ENCODE measurements at regions not wholly inside any gene's neighbourhood (a gene's known extent, or its start where the extent isn't known, plus 50 kb on each side); places are given as distances from the start of the nearest gene placed in this dataset.

GRCh38 chr1:38763121-38763520, 96.5 kb downstream of the RRAGC start:
- no peak overlapping the region for H2BK15ac ChIP-seq (ENCODE audit: low read depth, low read length)
- H3K23me2 ChIP-seq (ENCODE audit: insufficient read length, low read depth, low read length, poor library complexity, severe bottlenecking) = no peaks in the 10 kb centered on the region
- H3K56ac ChIP-seq (ENCODE audit: insufficient read length, low read depth, low read length) = no peak overlapping the region
- no peaks in the 10 kb centered on the region for H3K27me3 ChIP-seq (ENCODE audit: insufficient read depth, low read length)
- H4K91ac ChIP-seq (ENCODE audit: insufficient read length, low read depth, low read length) = no peak overlapping the region
- H2BK120ac ChIP-seq (ENCODE audit: low read depth, low read length, poor library complexity, severe bottlenecking) = no peak overlapping the region
- TF ChIP-seq CTCF (conservative IDR thresholded peaks at IDR 0.05) = no peak
- no peak overlapping the region for H4K8ac ChIP-seq (replicated peaks; ENCODE audit: insufficient read length, low read depth, low read length)
- no peak overlapping the region for H3K23ac ChIP-seq (ENCODE audit: insufficient read length, low read depth, low read length)
- no peak overlapping the region for H2BK20ac ChIP-seq (ENCODE audit: low read depth, low read length, poor library complexity, severe bottlenecking)
- H4K5ac ChIP-seq (ENCODE audit: insufficient read length, low read depth, low read length) = no peak overlapping the region
- no peak overlapping the region for H3K4ac ChIP-seq (ENCODE audit: low read depth, low read length)
- H4K20me1 ChIP-seq (ENCODE audit: control insufficient read depth, insufficient read depth, insufficient read length) = no peaks in the 10 kb centered on the region
- no peaks in the 10 kb centered on the region for H3K79me2 ChIP-seq (ENCODE audit: insufficient read depth, low read length)
- no peaks in the 10 kb centered on the region for H3K79me1 ChIP-seq (ENCODE audit: insufficient read depth, low read depth, low read length, poor library complexity, severe bottlenecking)
- H3K9me3 ChIP-seq (ENCODE audit: control insufficient read depth, low read depth, low read length) = no peaks in the 10 kb centered on the region
- no peak overlapping the region for H3K4me2 ChIP-seq (ENCODE audit: insufficient read depth, insufficient read length, low read length)
- DNase-seq = no peak
- Mint-ChIP-seq H3K9me3 (peaks cover 3 to 9% of the 10 kb centered on the region in 2 experiments; a peak in 3 of 5 replicates), H3K4me3 (no peak overlapping the region), H3K27ac (no peak overlapping the region), H3K27me3 (ENCODE audit: low read depth) (peaks cover 27% of the 10 kb centered on the region), H3K4me1 (peaks cover 0 to 4% of the 10 kb centered on the region in 2 experiments; a peak in 1 of 4 replicates), H3K36me3 (ENCODE audit: insufficient read depth in 1 of 3, low read depth in 3 of 3) (no peaks in the 10 kb centered on the region; a peak in 3 of 7 replicates)
- no peak overlapping the region for H2AK5ac ChIP-seq (ENCODE audit: insufficient read length, low read length)
- no peak overlapping the region for H2BK5ac ChIP-seq (ENCODE audit: insufficient read length, low read length)
- WGBS (ENCODE audit: extremely low coverage, insufficient read length, low lambda C conversion rate) = no CpG with 5 or more reads among the region's 6 CpGs
- H3K4me1 ChIP-seq (ENCODE audit: insufficient read depth, low read length) = no peaks in the 10 kb centered on the region
- no peak overlapping the region for H3K9ac ChIP-seq (ENCODE audit: extremely low read depth, insufficient read length, low read length)
- H2AFZ ChIP-seq (ENCODE audit: low read length) = no peak overlapping the region
- H2BK12ac ChIP-seq (ENCODE audit: insufficient read length, low read depth, low read length) = no peak overlapping the region
- H3K14ac ChIP-seq (ENCODE audit: insufficient read depth, low read length) = no peak overlapping the region
- no peak overlapping the region for H3T11ph ChIP-seq (ENCODE audit: low read length)
- no peak overlapping the region for H3K18ac ChIP-seq (ENCODE audit: insufficient read length, low read depth, low read length)
- H3K27ac ChIP-seq (ENCODE audit: insufficient read length, low read depth, low read length) = no peak overlapping the region

All from H9 (cell line).